ENCODE measurements at regions not wholly inside any gene's neighbourhood (a gene's known extent, or its start where the extent isn't known, plus 50 kb on each side); places are given as distances from the start of the nearest gene placed in this dataset.

GRCh38 chr4:3644849-3645627, 112.8 kb upstream of the LRPAP1 start:
- TF ChIP-seq POLR2A (IDR thresholded peaks at IDR 0.05; ENCODE audit: low read length) = no peak
- no peak for TF ChIP-seq GATA1 (IDR thresholded peaks at IDR 0.05; ENCODE audit: low read depth, low read length)

All from erythroblast (primary cell).